ENCODE measurements at regions not wholly inside any gene's neighbourhood (a gene's known extent, or its start where the extent isn't known, plus 50 kb on each side); places are given as distances from the start of the nearest gene placed in this dataset.

- no peak for TF ChIP-seq CTCF (IDR thresholded peaks at IDR 0.05; ENCODE audit: low read depth, low read length)
- no peak for TF ChIP-seq POLR2A (IDR thresholded peaks at IDR 0.05; ENCODE audit: extremely low read depth, insufficient read length)
Observed at GRCh38 chr4:20354120-20354519, 102.4 kb downstream of the SLIT2 start.
